Ovary (tissue), 7 donors: ENCODE measurements at regions not wholly inside any gene's neighbourhood (a gene's known extent, or its start where the extent isn't known, plus 50 kb on each side); places are given as distances from the start of the nearest gene placed in this dataset.

Experiments
- DNase-seq, 5 donors: peaks; one replicate each; pipeline ENCODE4 v3.0.0-alpha.2; 2019 to 2020
- H3K27ac ChIP-seq, 2 donors: fragments of 200-600 bp; one replicate each; pipeline versions ENCODE4 v1.5.1 to v1.8.0; 2019 to 2022
- H3K27me3 ChIP-seq: fragments of 200-600 bp; one replicate; pipeline ENCODE4 v1.8.0; 2022
- H3K36me3 ChIP-seq: fragments of 200-600 bp; sonication (generic); one replicate; pipeline ENCODE4 v1.5.1; 2019
- H3K4me1 ChIP-seq: one replicate; pipeline ENCODE4 v1.8.1; 2013; ENCODE audit warnings: mild to moderate bottlenecking, moderate library complexity; ENCODE audit not compliant: insufficient read depth
- H3K4me3 ChIP-seq: fragments of 200-600 bp; sonication (generic); one replicate; pipeline ENCODE4 v1.5.1; 2017
- H3K9me3 ChIP-seq, 2 donors: fragments of 200-600 bp in 1 of 2; sonication (generic) in 1 of 2; one replicate each; pipeline versions ENCODE4 v1.5.1 to v1.8.1; 2013 to 2019; ENCODE audit warnings: mild to moderate bottlenecking in 1 of 2, moderate library complexity in 1 of 2
- EP300 ChIP-seq: sonication (generic); formaldehyde crosslinking; IDR thresholded peaks from one replicate; pipeline ENCODE4 v1.6.1; 2017; ENCODE audit warnings: antibody characterized with exemption
- POLR2A ChIP-seq: fragments of 450-650 bp; IDR thresholded peaks from one replicate; pipeline ENCODE4 v1.6.1; 2017; ENCODE audit warnings: antibody characterized with exemption, mild to moderate bottlenecking, moderate library complexity
- WGBS, 3 donors: extraction: QIAGEN DNeasy Blood & Tissue Kit in 1 of 3; methylation state at CpG; one replicate each; pipeline versions ENCODE4 v1.1.5 to v1.1.7; 2013 to 2017; 5-methylcytosine and 5-hydroxymethylcytosine counted together
- intact Hi-C, 4 donors: fragments of 100-400 bp; cut with DNase I; formaldehyde crosslinking; loops; one replicate each; pipeline versions ENCODE4 v1.11.0 to v1.15.1; 2022 to 2023
- TF ChIP-seq, protein P1 (sequence below), 3 donors: fragments of 450-650 bp in 2 of 3; fragments of 200-600 bp in 1 of 3; IDR thresholded peaks; one replicate each; pipeline versions ENCODE4 v1.5.1 to v1.8.0; 2016 to 2022; ENCODE audit warnings: antibody characterized with exemption in 3 of 3, mild to moderate bottlenecking in 1 of 3
- donor health status: DM: no; HTN: no; CAD: no; lungs with moderate emphysema.
- donor health status: DM: no; HTN: no; CAD: no.
- donor health status: Bipolar disorder and iron deficiency.
- donor health status: DM: no; HTN: no; CAD: no.
- donor health status: DM: yes; HTN: yes; CAD: no.

DNA sequence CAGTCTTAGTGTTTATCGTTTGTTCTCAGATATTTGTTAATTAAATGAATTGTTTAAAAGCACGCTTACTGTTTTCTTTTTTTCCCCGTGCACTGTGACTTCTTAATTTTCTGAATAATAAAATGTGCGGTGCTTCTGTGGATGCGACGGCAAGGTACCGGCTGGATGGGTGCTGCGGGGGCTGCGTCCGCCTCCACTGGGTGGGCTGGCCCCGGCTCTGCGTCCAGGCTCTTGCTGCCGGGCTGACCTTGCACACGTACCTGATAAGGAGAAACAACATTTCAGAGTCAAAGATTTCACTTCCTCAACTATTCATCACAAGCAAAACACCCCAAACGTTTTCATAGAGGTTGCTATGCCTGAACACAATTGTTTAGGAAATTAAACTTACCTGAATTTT is 404.0 kb upstream of the IRX1 start:
- no peaks in the 10 kb centered on the region for H3K4me1 ChIP-seq
- intact Hi-C loops: no loop called here
- no peak for TF ChIP-seq POLR2A
- TF ChIP-seq, protein P1, sequence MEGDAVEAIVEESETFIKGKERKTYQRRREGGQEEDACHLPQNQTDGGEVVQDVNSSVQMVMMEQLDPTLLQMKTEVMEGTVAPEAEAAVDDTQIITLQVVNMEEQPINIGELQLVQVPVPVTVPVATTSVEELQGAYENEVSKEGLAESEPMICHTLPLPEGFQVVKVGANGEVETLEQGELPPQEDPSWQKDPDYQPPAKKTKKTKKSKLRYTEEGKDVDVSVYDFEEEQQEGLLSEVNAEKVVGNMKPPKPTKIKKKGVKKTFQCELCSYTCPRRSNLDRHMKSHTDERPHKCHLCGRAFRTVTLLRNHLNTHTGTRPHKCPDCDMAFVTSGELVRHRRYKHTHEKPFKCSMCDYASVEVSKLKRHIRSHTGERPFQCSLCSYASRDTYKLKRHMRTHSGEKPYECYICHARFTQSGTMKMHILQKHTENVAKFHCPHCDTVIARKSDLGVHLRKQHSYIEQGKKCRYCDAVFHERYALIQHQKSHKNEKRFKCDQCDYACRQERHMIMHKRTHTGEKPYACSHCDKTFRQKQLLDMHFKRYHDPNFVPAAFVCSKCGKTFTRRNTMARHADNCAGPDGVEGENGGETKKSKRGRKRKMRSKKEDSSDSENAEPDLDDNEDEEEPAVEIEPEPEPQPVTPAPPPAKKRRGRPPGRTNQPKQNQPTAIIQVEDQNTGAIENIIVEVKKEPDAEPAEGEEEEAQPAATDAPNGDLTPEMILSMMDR (IDR thresholded peaks at IDR 0.05): no peak
- no peak for TF ChIP-seq EP300
- no peaks in the 10 kb centered on the region for H3K36me3 ChIP-seq
- WGBS, 3 donors: 21 to 37% (median 22%) methylated on average over 15 of the region's 15 CpGs
- H3K9me3 ChIP-seq: no peaks in the 10 kb centered on the region
- DNase-seq: no peak
- H3K27ac ChIP-seq: no peak overlapping the region
- H3K27me3 ChIP-seq: no peaks in the 10 kb centered on the region
- no peak overlapping the region for H3K4me3 ChIP-seq

DNA sequence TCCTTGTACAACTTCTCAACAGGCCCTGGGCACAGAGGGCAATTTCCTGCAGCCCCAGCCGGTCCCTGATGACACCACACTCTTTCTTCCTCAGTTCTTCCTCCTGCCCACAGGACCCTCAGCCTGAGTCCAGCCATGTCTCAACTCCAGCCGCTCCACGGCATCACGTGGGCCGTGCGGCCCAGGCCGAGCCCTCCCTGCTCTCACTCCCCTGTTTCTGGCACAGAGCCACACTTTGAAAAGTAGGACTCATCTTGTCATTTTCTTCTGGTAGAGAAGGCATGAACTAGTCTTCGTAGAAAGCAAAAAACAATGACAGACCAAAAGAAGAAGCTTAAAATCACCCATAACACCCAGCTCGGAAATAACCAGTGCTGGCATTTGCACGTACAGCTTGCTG is 404.7 kb upstream of the IRX1 start:
- TF ChIP-seq POLR2A: no peak
- TF ChIP-seq EP300: no peak
- TF ChIP-seq, protein P1 (IDR thresholded peaks at IDR 0.05): no peak
- intact Hi-C loops: no loop called here
- Histone ChIP-seq H3K4me1 (no peaks in the 10 kb centered on the region), H3K4me3 (no peak overlapping the region), H3K27ac (no peak overlapping the region), H3K9me3 (no peaks in the 10 kb centered on the region), H3K36me3 (no peaks in the 10 kb centered on the region), H3K27me3 (no peaks in the 10 kb centered on the region)
- WGBS, 3 donors: 76 to 88% (median 77%) methylated on average over 9 to 10 of the region's 10 CpGs
- no peak for DNase-seq

DNA sequence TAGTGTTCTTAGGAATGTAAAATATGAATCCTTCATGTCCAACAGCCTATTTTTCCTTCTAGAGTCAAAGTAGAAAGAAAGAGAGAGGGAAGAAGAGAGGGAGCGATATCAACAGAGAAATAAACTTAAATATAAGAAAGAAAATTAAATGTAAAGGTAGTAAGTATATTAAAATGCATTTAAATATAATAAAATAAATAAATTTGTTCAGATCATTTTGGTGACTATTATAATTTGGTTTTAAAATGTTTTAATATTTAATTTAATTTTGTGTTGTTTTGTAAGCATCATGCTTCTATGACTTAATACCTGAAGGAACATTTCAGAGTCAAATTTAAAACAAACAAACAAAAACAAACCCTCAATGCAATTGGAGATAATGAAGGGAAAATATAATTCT is 405.2 kb upstream of the IRX1 start:
- Histone ChIP-seq H3K9me3 (no peaks in the 10 kb centered on the region), H3K27ac (no peak overlapping the region), H3K4me1 (no peaks in the 10 kb centered on the region), H3K27me3 (no peaks in the 10 kb centered on the region), H3K4me3 (no peak overlapping the region), H3K36me3 (no peaks in the 10 kb centered on the region)
- DNase-seq: no peak
- WGBS, 3 donors: 0 to 93% (median 33%) methylated on average over 1 of the region's 1 CpG
- intact Hi-C loops: no loop called here
- TF ChIP-seq, protein P1 (IDR thresholded peaks at IDR 0.05): no peak
- TF ChIP-seq EP300: no peak
- TF ChIP-seq POLR2A: no peak

DNA sequence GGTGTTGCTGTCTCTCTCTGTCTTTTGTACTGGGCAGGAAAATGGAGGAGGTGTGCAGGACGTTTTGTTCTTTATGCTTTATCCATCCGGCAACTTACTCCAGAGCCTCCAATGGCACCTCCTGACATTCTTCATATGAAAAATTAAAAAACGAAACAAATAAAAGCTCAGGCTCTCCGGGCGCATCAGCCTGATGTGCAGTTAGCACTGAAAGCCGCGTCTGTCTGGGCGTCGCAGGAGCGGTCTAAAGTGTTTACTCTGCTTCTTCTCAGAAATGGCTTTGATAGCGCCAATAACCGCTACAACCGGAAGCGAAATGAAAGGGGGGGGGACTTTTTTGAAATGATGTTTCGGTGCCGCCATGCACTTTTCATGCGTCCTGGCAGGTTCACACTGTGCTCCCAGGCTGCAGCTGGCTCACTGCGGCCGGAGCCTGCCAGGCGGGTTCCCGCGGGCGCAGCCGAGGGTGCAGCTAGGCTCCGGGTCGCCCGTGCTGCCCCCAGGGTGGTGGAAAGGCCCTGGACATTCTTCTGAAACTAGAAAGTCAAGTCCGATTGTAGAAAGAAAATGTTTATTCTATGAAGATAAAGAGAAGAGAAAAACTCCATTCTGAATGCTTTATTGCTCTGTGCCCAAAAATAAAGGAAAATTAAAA is 407.7 kb upstream of the IRX1 start:
- no peak for DNase-seq
- no peaks in the 10 kb centered on the region for H3K9me3 ChIP-seq
- no peaks in the 10 kb centered on the region for H3K4me1 ChIP-seq
- no peak overlapping the region for H3K27ac ChIP-seq
- no peak overlapping the region for H3K4me3 ChIP-seq
- TF ChIP-seq, protein P1 (IDR thresholded peaks at IDR 0.05): no peak
- TF ChIP-seq POLR2A (no peak), EP300 (no peak)
- 86 to 88% (median 86%) methylated on average over 28 of the region's 28 CpGs for WGBS, 3 donors
- no peaks in the 10 kb centered on the region for H3K36me3 ChIP-seq
- intact Hi-C loops: no loop called here
- H3K27me3 ChIP-seq: no peaks in the 10 kb centered on the region
